ENCODE measurements at regions not wholly inside any gene's neighbourhood (a gene's known extent, or its start where the extent isn't known, plus 50 kb on each side); places are given as distances from the start of the nearest gene placed in this dataset.
"Not testable (repeated sequence)": the region's sequence is repeated elsewhere in the genome, so short reads cannot be mapped to it uniquely, and the experiment has no call there.

- DNase-seq (ENCODE audit: low read depth in 3 of 3, low spot score in 1 of 3): no peak
These were observed 668.3 kb downstream of the UQCRFS1 start for GRCh38 chr19:28544451-28545261.

- DNase-seq (ENCODE audit: low read depth in 3 of 3, low spot score in 1 of 3): no peak
These were observed 669.6 kb downstream of the UQCRFS1 start for GRCh38 chr19:28543244-28543776.

DNA sequence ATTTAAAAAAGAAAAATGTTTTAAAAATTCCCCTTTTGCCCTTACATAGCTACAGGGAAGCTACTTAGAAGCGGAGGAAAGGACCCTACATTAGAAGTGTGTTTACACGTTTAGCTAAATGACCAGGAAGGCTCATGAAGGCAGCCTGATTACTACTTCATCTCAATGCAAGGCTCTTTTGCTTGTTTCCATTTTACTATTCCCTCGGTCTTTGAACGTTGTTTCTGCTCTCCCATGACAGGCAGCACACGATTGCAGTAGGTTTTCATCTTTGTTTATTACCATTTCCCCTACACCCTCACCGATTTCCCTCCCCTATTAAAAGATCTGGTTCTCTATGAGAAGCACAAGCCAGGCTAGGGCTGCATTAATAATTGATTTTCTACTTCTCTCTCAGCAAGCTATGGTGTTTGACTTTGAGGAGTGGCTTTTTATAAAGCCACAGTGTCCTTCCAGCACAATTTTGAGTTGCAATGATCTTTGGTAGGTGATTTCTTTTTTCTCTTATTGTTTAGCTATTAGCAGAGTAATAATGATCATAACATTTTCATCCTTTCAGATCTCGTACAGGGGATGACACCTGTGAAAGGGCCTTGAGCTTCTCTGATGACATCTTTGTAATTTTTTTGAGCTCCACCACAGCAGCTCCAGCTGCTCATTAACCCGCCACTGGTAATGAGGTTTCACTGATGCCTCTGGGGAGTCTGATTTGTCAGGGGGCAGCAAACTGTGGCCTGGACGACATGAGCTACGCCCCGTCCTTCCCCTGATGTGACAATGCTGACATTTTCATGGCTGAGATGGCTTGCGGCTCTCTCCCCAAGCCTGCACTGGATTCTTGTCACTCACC is 670.3 kb downstream of the UQCRFS1 start:
- DNase-seq (ENCODE audit: low read depth in 3 of 3, low spot score in 1 of 3): no peak

DNA sequence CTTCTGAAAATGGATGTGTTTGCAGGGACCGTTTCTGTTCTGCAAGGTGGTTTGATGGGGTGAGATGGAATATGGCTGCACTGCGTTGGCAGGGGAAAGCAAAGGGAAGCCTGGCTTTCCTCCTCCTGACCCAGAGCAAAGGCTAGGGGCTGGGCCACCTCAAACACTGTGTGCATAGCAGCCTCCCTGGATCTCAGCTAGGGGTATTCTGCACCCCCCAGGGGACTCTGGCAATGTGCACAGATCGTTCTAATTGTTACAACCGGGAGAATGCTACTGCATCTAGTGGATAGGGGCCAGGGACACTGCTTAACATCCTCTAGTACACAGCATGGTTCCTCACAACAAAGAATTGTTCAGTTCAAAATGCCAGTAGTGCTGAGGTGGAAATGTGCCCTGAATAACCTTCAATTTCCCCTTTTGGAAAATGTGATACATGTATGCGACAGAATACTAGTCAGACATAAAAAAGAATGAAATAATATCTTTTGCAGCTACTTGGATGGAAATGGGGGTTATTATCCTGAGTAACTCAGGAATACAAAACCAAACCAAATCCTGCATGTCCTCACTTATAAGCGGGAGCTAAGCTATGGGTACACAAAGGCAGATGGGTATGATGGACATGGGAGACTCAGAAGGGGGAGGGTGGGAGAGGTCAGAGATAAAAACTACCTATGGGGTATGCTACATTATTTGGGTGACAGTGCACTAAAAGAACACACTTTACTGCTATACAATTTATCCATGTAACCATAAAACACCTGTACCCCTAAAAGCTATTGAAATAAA is 671.2 kb downstream of the UQCRFS1 start:
- no peak for DNase-seq (ENCODE audit: low read depth in 3 of 3, low spot score in 1 of 3)

DNA sequence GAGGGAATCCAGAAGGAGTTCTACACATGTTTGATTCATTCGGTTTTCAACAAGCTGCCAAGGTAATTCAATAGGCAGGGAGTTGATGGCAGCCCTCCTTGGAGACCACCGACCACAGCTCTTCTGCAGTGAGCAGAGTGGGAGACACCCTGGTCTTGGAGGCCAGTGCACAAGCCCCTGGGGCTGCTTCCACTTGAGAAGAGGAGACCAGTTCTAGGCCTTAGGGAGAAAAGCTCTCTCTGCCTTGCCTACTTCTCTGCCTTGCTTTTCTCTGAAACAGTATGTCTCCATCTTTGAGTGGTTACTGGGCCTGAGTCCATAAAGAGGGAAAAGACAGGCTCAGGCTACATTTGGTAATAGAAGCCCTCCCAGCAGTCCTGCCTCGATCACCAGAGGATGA is 671.9 kb downstream of the UQCRFS1 start:
- DNase-seq (ENCODE audit: low read depth in 3 of 3, low spot score in 1 of 3): no peak

- DNase-seq (ENCODE audit: low read depth in 3 of 3, low spot score in 1 of 3): not testable (repeated sequence)
These were observed 672.6 kb downstream of the UQCRFS1 start for GRCh38 chr19:28540385-28540784.

DNA sequence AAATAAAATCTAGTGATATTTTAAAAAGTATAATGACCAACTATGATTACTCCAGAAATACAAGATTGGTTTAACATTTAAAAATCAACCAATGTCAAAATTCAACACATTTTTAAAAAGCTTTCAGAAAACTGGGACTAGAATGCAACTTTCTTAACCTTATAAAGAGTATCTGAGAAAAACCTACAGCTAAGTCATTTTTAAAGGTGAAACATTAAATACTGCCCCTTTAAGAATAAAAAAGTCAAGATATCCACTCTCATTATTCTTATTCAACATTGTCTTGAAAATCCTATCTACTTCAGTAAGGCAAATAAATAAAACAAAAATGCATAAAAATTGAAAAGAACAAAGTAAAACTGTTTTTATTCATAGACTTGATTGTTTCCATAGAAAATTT is 673.2 kb downstream of the UQCRFS1 start:
- no peak for DNase-seq (ENCODE audit: low read depth in 3 of 3, low spot score in 1 of 3)

DNA sequence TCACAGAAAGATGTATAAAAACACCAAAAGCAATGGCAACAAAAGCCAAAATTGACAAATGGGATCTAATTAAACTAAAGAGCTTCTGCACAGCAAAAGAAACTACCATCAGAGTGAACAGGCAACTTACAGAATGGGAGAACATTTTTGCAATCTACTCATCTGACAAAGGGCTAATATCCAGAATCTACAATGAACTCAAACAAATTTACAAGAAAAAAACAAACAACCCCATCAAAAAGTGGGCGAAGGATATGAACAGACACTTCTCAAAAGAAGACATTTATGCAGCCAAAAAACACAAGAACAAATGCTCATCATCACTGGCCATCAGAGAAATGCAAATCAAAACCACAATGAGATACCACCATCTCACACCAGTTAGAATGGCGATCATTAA is 674.4 kb downstream of the UQCRFS1 start:
- not testable (repeated sequence) for DNase-seq (ENCODE audit: low read depth in 3 of 3, low spot score in 1 of 3)

DNA sequence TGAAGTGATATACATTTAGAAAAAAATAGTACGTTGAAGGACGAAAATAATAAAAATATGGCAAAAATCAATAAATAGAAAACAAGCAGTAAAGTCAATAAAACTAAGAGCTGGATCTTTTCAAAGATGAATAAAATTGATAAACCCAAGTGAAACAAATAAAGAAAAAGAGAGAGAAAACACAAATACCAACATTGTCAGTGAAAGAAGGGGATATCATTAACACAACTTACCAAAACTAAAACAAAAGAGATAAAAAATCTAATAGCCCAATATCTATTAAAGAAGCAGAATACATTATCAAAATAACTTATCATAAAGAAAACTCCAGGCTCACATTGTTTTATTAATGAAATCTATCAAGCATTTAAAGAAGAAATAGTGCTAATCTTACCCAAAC is 675.1 kb downstream of the UQCRFS1 start:
- DNase-seq (ENCODE audit: low read depth in 3 of 3, low spot score in 1 of 3): no peak

- no peak for DNase-seq (ENCODE audit: low read depth in 3 of 3, low spot score in 1 of 3)
These were observed 675.9 kb downstream of the UQCRFS1 start for GRCh38 chr19:28537079-28537478.

DNA sequence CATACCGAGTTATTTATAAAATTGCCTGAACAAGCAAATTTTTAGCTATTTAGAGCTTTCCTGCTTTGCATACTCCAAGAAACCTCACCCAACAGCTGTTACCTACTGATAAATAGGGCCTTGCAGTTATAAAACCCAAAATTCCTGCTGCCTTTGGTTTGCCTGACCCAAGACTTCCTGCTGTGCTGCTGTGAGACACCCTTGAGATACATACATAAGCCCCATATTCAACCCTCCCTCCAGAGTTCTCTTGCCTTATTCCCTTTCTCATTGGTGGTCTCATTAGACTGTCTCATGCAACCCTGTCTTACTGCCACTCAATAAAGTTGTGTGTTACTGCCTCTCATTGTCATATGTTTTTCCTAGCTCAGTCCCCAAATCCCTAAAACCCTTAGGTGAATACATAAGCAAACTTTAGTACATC is 677.6 kb downstream of the UQCRFS1 start:
- DNase-seq (ENCODE audit: low read depth in 3 of 3, low spot score in 1 of 3): no peak

GRCh38 chr19:28534766-28535351 is 678.1 kb downstream of the UQCRFS1 start:
- DNase-seq (ENCODE audit: low read depth in 3 of 3, low spot score in 1 of 3): no peak

DNA sequence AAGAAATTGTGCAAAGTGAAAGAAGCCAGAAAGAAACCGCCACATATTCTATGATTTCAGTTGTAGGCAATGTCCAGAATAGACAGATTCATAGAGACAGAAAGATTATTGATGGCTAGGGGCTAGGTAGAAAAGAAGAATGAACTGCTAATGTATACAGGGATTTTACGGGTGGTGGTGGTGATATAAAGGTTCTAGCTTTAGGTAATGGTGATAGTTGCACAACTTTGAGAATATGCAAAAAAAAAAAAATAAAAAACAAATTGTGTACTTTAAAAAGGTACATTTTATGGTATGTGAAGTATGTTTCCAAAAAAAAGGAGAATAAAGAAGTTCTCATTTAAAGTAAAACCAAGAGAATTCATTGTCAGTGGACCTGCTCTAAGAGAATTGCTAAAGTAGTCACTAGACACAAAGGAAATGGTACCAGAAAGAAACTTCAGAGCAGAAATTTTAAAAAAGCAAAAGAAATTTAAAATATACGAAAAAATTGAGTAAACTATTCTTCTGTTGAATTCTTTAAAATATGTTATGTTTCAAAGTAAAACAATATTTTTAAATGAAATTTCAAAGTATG is 680.1 kb downstream of the UQCRFS1 start:
- DNase-seq (ENCODE audit: low read depth in 3 of 3, low spot score in 1 of 3): no peak

DNA sequence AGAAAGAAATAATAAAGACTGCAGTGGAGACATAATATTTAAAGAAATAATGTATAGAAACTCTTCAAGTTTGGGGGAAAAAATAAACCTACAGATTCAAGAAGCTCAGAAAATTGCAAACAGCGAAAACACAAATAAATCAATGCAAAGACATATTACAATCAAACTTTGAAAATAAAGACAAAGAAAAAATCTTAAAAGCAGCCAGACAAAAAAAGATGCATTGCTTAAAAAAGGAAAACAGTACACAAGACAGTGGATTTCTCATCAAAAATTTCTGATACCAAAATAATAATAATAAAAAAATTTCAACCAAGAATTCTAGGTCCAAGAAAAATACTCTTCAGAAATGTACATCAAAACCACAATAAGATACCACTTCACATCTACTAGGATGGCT is 681.0 kb downstream of the UQCRFS1 start:
- DNase-seq (ENCODE audit: low read depth in 3 of 3, low spot score in 1 of 3): no peak

DNA sequence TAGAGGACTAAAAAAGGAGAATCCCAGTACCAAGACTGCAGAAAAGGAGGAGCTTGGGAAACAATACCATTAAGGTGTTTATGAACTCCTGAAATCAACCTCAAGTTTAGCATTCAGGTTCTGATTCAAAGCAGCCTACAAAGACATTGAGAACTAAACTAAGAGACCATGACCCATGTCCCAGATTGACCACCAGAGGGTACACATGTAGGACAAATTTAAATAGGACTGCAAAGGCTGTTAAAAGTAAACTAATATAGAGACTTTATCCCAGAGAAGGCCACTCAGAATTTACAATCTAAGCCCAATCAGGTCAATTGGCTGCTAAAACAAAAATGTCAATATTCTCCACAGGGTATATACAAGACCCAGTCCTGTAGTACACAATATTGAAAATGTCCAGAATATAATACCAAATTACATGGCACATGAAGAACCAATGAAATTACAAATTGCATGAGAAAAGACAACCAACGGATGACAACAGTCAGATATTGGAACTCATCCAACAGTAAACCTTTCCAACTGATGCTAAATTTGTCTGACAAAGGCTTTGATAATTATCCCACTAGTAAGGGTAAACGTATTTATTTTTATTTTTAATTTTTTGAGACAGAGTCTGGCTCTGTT is 682.4 kb downstream of the UQCRFS1 start:
- DNase-seq (ENCODE audit: low read depth in 3 of 3, low spot score in 1 of 3): no peak

DNA sequence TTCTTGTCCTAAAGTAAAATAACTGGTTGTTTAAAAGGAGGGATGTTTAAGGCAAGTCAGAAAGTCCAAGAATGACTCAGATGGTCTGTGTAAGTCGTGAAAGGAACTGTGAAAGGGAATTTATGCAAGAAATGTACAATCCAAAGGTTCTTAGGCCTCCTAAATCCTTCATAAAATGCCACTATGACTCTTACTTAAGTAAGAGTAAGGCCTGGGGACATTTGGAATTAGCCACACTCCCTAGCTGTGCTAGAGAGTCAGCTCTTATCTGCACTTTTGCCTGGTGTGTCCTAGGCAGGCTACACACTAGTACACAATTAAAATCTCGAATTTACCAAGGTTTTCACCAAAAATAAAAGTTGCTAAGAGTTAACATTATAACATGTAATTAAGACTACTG is 686.9 kb downstream of the UQCRFS1 start:
- DNase-seq (ENCODE audit: low read depth in 3 of 3, low spot score in 1 of 3): no peak

- DNase-seq (ENCODE audit: low read depth in 3 of 3, low spot score in 1 of 3): no peak
These were observed 689.3 kb downstream of the UQCRFS1 start for GRCh38 chr19:28523619-28524018.

GRCh38 chr19:28522545-28522922 is 690.4 kb downstream of the UQCRFS1 start:
- no peak for DNase-seq (ENCODE audit: low read depth in 3 of 3, low spot score in 1 of 3)

DNA sequence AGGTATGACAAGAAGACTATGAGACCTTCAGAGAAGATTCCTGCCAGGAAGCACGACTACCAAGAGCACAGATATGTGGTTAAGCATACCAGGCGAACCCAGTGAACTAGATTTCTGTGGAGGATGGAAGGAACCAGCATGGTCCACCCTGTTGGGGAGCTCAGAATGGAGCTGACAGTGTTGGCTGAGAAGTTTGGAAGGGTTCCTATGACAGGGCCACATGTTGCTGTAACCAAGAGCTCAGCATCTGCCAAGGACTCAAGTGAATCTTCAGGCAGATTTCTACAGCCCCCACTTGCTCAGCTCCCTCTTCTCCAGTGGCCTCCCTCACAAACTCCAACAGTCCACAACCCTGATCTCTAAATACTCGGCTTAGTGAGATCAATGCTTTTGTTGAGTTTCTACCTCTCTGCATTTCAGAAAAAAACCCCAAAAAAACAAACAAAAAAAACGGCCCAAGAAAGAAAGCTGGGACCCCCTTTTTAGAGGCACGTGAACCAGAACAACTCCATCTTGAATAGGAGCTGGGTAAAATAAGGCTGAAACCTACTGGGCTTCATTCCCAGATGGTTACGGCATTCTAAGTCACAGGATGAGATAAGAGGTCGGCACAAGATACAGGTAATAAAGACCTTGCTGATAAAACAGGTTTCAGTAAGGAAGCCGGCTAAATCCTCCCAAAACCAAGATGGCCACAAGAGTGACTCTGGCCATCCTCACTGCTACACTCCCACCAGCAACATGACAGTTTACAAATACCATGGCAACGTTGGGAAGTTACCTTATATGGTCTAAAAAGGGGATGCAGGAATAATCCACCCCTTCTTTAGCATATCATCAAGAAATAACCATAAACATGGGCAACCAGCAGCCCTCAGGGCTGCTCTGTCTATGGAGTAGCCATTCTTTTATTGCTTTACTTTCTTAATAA is 691.1 kb downstream of the UQCRFS1 start:
- no peak for DNase-seq (ENCODE audit: low read depth in 3 of 3, low spot score in 1 of 3)

All from stimulated activated CD4-positive, alpha-beta T cell treated with anti-CD3 and anti-CD28 coated beads, TNF-alpha, amount 100 ng/mL, for 1 hour (primary cell).